ENCODE measurements at regions not wholly inside any gene's neighbourhood (a gene's known extent, or its start where the extent isn't known, plus 50 kb on each side); places are given as distances from the start of the nearest gene placed in this dataset.

DNA sequence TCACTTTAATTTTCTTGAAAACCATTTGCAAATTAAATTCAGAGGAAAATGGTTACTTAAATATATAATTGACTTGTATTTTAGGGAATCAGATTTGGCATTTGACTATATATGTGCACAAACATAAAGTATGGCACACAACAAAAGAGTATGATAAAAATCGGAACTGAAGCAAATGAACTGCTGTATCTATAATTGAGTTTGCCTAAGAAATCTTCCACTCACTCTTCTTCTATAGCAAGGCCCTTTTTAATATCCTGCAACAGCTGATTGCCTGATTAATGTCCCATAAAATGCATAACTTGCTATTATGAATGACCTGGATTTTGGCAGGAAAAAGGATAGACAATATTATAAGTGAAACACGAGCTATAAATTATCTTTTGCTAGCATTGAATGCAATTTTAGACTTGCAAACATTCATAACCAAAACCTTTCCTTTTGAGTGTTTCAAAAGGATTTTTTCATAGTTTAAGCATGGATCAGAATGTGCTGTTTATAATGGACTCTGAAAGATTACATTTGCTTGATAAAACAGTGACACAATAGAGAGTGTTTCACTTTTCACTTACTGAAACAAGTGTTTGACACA is 2204.3 kb downstream of the MRPL39 start:
- no peak overlapping the region for H3K4me3 ChIP-seq (ENCODE audit: control insufficient read depth, low read depth, low read length)
- no peak for DNase-seq (ENCODE audit: low read depth)
- TF ChIP-seq, protein P1, sequence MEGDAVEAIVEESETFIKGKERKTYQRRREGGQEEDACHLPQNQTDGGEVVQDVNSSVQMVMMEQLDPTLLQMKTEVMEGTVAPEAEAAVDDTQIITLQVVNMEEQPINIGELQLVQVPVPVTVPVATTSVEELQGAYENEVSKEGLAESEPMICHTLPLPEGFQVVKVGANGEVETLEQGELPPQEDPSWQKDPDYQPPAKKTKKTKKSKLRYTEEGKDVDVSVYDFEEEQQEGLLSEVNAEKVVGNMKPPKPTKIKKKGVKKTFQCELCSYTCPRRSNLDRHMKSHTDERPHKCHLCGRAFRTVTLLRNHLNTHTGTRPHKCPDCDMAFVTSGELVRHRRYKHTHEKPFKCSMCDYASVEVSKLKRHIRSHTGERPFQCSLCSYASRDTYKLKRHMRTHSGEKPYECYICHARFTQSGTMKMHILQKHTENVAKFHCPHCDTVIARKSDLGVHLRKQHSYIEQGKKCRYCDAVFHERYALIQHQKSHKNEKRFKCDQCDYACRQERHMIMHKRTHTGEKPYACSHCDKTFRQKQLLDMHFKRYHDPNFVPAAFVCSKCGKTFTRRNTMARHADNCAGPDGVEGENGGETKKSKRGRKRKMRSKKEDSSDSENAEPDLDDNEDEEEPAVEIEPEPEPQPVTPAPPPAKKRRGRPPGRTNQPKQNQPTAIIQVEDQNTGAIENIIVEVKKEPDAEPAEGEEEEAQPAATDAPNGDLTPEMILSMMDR (IDR thresholded peaks at IDR 0.05; ENCODE audit: control insufficient read depth, insufficient read depth, low read depth, low read length, missing control alignments): no peak

DNA sequence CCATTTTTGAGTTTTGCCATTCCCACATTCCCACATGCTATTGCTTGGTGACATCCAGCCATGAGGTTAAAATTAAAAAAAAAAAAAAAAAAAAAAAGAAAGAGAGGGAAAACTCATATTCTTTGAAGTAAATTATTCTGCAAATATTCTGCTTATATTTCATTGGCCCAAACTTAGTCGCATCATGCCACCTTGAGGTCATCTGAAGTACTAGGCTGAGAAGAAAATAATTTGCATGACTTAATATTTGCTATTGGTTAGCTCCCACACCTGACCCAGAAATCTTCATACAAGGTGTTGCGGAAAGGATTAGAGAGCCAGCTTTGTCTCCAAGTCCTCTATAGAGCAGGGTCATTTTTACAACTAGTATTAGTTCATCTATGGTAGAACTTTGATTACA is 2206.0 kb downstream of the MRPL39 start:
- DNase-seq (ENCODE audit: low read depth): no peak
- TF ChIP-seq, protein P1 (IDR thresholded peaks at IDR 0.05; ENCODE audit: control insufficient read depth, insufficient read depth, low read depth, low read length, missing control alignments): no peak
- H3K4me3 ChIP-seq (ENCODE audit: control insufficient read depth, low read depth, low read length): no peak overlapping the region

DNA sequence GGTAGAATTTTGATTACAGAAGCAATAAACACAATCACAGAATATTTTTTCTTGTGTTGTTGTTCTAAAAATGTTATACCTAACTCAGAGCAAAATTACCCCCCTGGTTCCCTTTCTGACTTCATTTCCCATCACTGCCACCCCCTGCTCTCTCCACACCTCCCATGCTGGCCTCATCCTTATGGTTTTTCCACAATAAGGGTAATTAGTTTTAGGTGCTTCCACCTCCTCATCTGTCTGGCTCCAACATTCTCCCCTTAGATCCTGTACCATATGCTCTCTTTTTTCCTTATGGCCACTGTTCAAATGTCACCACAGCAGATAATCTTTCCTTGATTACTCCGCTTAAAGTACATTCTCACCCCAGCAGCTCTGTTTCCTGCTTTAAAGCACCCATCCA is 2208.6 kb downstream of the MRPL39 start:
- no peak overlapping the region for H3K4me3 ChIP-seq (ENCODE audit: control insufficient read depth, low read depth, low read length)
- TF ChIP-seq, protein P1 (IDR thresholded peaks at IDR 0.05; ENCODE audit: control insufficient read depth, insufficient read depth, low read depth, low read length, missing control alignments): no peak
- no peak for DNase-seq (ENCODE audit: low read depth)

DNA sequence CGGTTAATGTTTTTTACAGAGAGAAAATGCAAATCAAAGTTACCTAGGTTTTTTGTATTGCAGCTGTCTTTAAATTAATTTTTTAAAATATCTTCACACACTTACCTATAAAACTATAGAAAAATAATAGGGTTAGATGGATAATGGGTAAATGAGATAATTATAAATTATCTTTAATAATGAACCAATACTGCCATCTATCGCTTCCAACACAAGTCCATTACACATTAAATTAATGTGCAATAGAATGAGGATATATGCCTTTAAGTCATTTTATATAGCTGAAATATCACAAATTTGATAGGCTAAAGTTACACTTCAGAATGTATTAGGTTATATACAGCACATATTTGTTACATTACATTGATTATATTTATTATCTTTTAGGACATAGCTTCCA is 2212.8 kb downstream of the MRPL39 start:
- DNase-seq (ENCODE audit: low read depth): no peak
- no peak overlapping the region for H3K4me3 ChIP-seq (ENCODE audit: control insufficient read depth, low read depth, low read length)
- TF ChIP-seq, protein P1 (IDR thresholded peaks at IDR 0.05; ENCODE audit: control insufficient read depth, insufficient read depth, low read depth, low read length, missing control alignments): no peak

DNA sequence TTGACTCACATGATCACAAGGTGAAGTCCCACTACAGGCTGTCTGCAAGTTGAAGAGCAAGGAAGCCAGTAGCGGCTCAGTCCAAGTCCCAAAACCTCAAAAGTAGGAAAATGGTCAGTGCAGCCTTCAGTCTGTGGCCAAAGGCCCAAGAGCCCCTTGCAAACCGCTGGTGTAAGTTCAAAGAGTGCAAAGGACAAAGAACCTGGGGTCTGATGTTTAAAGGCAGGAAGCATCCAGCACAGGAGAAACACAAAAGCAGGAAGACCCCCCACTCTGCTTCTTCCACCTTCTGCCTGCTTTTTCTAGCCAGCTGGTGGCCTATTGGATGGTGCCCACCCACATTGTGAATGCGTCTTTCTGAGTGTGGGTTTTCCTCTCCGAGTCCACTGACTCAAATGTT is 2222.6 kb downstream of the MRPL39 start:
- DNase-seq (ENCODE audit: low read depth): no peak
- TF ChIP-seq, protein P1 (IDR thresholded peaks at IDR 0.05; ENCODE audit: control insufficient read depth, insufficient read depth, low read depth, low read length, missing control alignments): no peak
- H3K4me3 ChIP-seq (ENCODE audit: control insufficient read depth, low read depth, low read length): no peak overlapping the region

DNA sequence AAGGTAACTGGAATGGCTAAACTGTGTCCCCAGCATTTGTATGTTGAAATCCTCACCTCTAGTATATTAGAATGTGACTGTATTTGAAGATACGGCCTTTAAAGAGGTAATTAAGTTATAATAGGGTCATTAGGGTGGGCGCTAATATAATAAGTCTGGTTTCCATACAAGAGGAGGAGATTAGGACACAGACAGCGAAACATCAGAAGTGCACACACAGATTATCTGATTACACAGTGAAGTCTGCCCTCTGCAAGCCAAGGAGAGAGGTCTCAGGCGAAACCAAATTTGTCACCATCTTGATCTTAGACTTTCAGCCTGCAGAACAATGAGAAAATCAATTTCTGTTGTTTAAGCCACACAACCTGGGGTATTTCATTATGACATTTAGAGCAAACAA is 2233.1 kb downstream of the MRPL39 start:
- no peak for DNase-seq (ENCODE audit: low read depth)
- TF ChIP-seq, protein P1 (IDR thresholded peaks at IDR 0.05; ENCODE audit: control insufficient read depth, insufficient read depth, low read depth, low read length, missing control alignments): no peak

DNA sequence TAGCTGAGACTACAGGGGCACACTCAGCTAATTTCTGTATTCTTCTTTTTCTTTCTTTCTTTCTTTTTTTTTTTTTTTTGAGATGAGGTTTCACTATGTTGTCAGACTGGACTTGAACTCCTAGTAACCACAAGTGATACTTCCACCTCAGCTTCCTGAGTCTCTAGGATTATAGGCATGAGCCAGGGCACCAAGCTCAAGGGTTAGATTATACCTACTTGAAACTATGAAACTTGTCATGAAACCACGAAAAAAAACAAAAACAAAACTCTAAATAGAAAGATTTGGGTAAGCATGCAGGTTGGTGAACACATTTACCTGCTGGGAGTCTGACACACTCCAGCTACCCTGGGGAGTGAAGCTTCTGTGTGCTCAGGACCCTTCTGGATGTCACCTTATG is 2250.4 kb downstream of the MRPL39 start:
- DNase-seq (ENCODE audit: low read depth): no peak
- no peak overlapping the region for H3K4me3 ChIP-seq (ENCODE audit: control insufficient read depth, low read depth, low read length)
- TF ChIP-seq, protein P1 (IDR thresholded peaks at IDR 0.05; ENCODE audit: control insufficient read depth, insufficient read depth, low read depth, low read length, missing control alignments): no peak

More for the DNA sequence above, 2233.1 kb downstream of the MRPL39 start:
- H3K4me3 ChIP-seq (ENCODE audit: control insufficient read depth, low read depth, low read length): no peak overlapping the region

Measured in AG09309 (cell line).